ENCODE measurements at regions not wholly inside any gene's neighbourhood (a gene's known extent, or its start where the extent isn't known, plus 50 kb on each side); places are given as distances from the start of the nearest gene placed in this dataset.
A peak's percentile ranks its signal among the peaks of the same experiment; 100 is the strongest.
"Not testable (repeated sequence)": the region's sequence is repeated elsewhere in the genome, so short reads cannot be mapped to it uniquely, and the experiment has no call there.

DNA sequence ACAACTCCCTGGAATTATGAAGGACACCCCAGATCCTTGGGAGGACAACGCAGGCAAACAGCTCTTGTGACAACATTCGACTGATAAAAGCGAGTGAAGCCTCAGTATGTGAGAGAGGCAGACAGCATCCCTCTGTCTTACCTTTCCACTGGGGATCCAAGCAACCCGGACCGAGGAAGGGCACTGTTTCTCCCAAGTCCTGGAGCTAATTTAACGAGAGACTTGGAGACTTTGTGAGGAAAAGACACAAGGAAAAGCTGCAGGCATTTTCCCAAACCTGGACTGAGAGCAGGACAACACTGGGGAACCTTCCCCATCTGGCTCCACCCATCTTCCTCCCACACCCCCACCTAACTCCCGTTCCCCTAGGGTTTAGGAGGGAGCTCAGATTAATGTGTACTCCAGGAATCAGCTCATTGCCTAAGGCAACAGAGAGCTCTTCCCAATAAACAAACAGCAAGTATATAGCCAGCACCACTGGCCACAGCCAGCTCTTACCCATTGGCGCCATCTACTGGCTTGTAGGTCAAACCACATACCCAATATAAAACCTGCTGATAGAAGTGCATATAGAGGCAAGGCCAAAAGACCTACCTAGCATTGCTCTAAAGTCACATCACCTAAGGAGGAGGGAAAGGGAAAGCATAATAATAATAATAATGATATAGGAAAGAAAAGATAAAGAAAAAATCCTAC is 76.7 kb upstream of the NEK3 start:
- TF ChIP-seq, protein P1, sequence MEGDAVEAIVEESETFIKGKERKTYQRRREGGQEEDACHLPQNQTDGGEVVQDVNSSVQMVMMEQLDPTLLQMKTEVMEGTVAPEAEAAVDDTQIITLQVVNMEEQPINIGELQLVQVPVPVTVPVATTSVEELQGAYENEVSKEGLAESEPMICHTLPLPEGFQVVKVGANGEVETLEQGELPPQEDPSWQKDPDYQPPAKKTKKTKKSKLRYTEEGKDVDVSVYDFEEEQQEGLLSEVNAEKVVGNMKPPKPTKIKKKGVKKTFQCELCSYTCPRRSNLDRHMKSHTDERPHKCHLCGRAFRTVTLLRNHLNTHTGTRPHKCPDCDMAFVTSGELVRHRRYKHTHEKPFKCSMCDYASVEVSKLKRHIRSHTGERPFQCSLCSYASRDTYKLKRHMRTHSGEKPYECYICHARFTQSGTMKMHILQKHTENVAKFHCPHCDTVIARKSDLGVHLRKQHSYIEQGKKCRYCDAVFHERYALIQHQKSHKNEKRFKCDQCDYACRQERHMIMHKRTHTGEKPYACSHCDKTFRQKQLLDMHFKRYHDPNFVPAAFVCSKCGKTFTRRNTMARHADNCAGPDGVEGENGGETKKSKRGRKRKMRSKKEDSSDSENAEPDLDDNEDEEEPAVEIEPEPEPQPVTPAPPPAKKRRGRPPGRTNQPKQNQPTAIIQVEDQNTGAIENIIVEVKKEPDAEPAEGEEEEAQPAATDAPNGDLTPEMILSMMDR (IDR thresholded peaks at IDR 0.05; ENCODE audit: low read depth, low read length, missing control alignments), result peak; percentile 54
- not testable (repeated sequence) for H3K4me3 ChIP-seq (replicated peaks; ENCODE audit: low read depth, low read length)
- DNase-seq (ENCODE audit: extremely low read depth, low read depth), result peak; percentile 56

DNA sequence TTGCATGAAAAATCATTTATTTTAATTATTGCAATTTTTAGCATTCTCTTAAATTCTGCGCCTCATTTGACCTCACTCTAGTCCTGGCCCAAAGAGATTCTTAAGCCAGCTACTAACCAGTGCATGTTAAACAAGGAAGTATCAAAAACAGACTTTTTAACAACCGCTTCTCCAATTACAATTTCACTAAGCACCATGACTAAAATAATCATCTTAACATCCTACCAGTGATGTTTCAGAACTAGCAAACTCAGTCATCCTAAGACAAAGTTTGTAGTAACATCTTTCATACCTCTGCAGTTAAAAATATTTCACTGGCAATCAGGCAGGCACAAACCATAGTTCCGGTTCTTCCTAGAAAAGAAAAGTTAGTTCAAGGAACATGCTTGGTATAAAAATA is 75.5 kb upstream of the NEK3 start:
- H3K4me3 ChIP-seq (replicated peaks; ENCODE audit: low read depth, low read length); DNase-seq (ENCODE audit: extremely low read depth, low read depth): not testable (repeated sequence)

DNA sequence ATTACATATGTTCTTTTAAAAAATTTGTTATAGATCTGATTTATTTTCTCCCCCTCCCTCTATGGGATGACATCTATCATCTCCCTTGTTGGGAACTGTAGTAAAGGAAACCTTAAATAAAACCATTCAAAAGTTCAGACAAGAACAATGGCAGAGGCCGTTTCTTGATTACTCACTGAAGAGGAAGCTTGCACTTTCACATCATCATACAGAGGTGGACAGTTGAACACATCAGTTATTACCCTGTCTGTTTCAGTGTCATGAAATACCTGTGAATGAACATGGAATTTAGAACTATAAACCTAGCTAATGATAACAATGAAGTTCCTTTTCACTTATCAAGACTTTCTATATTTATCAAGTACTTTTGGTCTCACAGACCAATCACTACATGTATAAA is 63.7 kb upstream of the NEK3 start:
- H3K4me3 ChIP-seq (replicated peaks; ENCODE audit: low read depth, low read length), result not testable (repeated sequence)

DNA sequence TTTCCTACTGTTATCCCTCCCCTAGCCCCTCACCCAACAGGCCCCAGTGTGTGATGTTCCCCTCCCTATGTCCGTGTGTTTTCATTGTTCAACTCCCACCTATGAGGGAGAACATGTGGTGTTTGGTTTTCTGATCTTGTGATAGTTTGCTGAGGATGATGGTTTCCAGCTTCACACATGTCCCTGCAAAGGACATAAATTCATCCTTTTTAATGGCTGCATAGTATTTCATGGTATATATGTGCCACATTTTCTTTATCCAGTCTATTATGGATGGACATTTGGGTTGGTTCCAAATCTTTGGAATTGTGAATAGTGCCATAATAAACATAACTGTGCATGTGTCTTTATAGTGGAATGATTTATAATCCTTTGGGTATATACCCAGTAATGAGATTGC is 54.5 kb upstream of the NEK3 start:
- H3K4me3 ChIP-seq (replicated peaks; ENCODE audit: low read depth, low read length); DNase-seq (ENCODE audit: extremely low read depth, low read depth): not testable (repeated sequence)

More for the DNA sequence above, 63.7 kb upstream of the NEK3 start:
- not testable (repeated sequence) for DNase-seq (ENCODE audit: extremely low read depth, low read depth)

DNA sequence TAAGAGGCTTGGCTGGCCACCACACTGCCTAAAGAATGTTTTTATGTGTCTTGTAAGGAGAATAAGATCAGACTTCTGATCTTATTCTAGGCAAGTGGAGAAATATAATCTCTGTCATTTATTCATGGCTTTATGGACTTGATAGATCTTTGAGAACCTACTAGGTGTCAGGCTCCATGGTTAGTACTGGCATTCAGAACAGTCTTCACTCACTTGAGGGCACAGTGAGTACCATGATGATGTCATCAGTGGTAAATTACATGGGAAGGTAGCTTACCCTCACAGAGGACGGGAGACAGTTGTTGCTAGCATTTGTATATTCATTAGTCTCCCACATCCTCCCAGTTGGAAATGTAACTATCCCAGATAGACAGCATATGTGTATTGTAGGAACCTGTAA is 53.5 kb upstream of the NEK3 start:
- not testable (repeated sequence) for DNase-seq (ENCODE audit: extremely low read depth, low read depth)

DNA sequence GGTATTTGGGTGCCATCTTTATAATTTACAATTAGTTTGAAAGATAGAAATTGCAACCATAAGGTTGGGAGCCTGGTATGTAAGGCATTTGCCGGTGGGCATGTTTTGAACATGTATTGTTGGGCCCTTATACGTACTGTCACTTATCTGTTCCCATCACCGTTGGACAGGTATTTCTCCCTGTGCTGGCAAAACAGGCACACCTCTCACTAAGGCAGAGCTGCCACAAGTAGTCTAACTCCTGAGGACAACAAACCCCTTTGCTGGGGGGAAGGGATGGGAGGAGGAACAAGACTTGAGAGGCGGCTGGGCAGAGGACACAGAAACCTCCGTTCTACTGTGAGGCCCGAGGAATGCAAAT is 52.0 kb upstream of the NEK3 start:
- not testable (repeated sequence) for H3K4me3 ChIP-seq (replicated peaks; ENCODE audit: low read depth, low read length); DNase-seq (ENCODE audit: extremely low read depth, low read depth)

More for the DNA sequence above, 53.5 kb upstream of the NEK3 start:
- not testable (repeated sequence) for H3K4me3 ChIP-seq (replicated peaks; ENCODE audit: low read depth, low read length)

DNA sequence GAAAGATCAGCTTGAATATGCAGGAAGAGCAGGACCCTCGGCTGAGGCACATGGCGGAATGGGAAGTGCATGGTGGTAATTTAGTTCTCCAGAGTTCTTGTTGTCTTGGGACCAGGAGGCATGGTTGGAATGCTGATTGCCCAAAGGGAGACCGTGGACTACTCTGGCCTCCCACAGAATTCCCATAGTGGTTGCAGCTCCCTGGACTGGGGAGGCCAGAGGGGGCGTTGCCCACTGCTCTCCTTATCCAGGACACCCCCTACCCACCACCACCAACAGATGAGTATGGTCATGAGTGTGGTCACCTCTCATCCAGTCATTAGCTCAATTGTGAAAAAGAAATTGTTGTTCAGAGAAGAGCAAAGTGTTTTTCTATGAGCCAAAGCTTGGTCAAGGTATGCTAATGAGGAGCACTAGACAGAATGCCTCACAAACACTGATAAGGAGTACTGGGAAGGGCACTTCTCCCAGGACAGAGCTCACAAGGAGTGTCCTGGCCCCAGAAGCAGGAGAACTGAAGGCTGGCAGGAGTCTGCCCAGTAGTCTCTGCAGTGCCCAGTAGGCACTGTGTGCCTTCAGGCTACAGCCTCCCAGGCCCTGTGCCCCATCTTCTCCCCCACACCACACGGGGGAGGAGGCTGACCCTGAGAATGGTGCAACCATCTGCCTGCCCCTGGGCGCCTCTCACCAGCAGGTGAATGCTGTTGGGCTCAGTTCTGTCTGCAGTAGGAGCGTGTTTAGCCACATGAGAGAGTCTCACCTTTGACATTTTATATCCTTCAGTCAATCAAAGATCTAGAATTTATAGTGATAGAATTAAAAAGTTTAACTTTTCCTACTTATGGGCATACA is 51.4 kb upstream of the NEK3 start:
- not testable (repeated sequence) for DNase-seq (ENCODE audit: extremely low read depth, low read depth); H3K4me3 ChIP-seq (replicated peaks; ENCODE audit: low read depth, low read length)

Data from HFF-Myc (cell line).